CD4-positive, alpha-beta T cell (primary cell): ENCODE measurements at regions not wholly inside any gene's neighbourhood (a gene's known extent, or its start where the extent isn't known, plus 50 kb on each side); places are given as distances from the start of the nearest gene placed in this dataset.
A peak's percentile ranks its signal among the peaks of the same experiment; 100 is the strongest.
"Not testable (repeated sequence)": the region's sequence is repeated elsewhere in the genome, so short reads cannot be mapped to it uniquely, and the experiment has no call there.

Experiments used
- ATAC-seq: fragments of 200-7000 bp; cut with Tn5 transposase; one replicate; pipeline ENCODE4 v1.10.0; 2022; ENCODE audit warnings: mild to moderate bottlenecking; ENCODE audit not compliant: poor library complexity
- CTCF ChIA-PET: fragments of 350-600 bp; sonication (Branson Sonifier 250); formaldehyde crosslinking; loops from one replicate; lab custom pipeline; 2021; ENCODE audit warnings: antibody characterized with exemption, inconsistent platforms; lab: Charles Lee
- POLR2A ChIA-PET: fragments of 350-600 bp; sonication (Branson Sonifier 250); formaldehyde crosslinking; loops from one replicate; lab custom pipeline; 2021; ENCODE audit warnings: antibody characterized with exemption, inconsistent platforms; lab: Charles Lee
- DNase-seq, 14 experiments: peaks; one replicate each; pipeline ENCODE4 v3.0.0-alpha.2; 2013 to 2020; ENCODE audit warnings: mixed read lengths in 2 of 14
- H3K27ac ChIP-seq, 2 donors: one replicate each; pipeline versions ENCODE4 v1.5.1 to v1.7.0; 2013; ENCODE audit warnings: low read length in 2 of 2, low read depth in 1 of 2, mild to moderate bottlenecking in 1 of 2
- H3K27me3 ChIP-seq, 2 experiments: 1 replicate in 1 of 2; 2 replicates in 1 of 2; pipeline versions ENCODE4 v1.6.1 to v1.7.0; 2013; ENCODE audit warnings: low read length in 2 of 2, control low read depth in 1 of 2, mild to moderate bottlenecking in 1 of 2, moderate library complexity in 1 of 2; ENCODE audit not compliant: insufficient read depth in 2 of 2, control insufficient read depth in 1 of 2
- H3K36me3 ChIP-seq: one replicate; pipeline ENCODE4 v1.6.1; 2013; ENCODE audit warnings: low read length, control low read depth; ENCODE audit not compliant: insufficient read depth
- H3K4me1 ChIP-seq: one replicate; pipeline ENCODE4 v1.6.1; 2013; ENCODE audit warnings: low read length, control low read depth; ENCODE audit not compliant: insufficient read depth
- H3K4me3 ChIP-seq: one replicate; pipeline ENCODE4 v1.5.1; 2013; ENCODE audit warnings: mild to moderate bottlenecking, low read length, moderate library complexity
- H3K9me3 ChIP-seq, 2 experiments: 1 replicate in 1 of 2; 2 replicates in 1 of 2; pipeline versions ENCODE4 v1.6.1 to v1.7.0; 2013; ENCODE audit warnings: low read length in 2 of 2, mild to moderate bottlenecking in 2 of 2, control low read depth in 1 of 2, moderate library complexity in 1 of 2; ENCODE audit not compliant: control insufficient read depth in 1 of 2, insufficient read depth in 1 of 2
- H3K27ac Mint-ChIP-seq: one replicate; pipeline ENCODE4 v1.8.0; 2020; ENCODE audit warnings: mixed read lengths
- H3K27me3 Mint-ChIP-seq: one replicate; pipeline ENCODE4 v1.8.0; 2021; ENCODE audit warnings: mixed read lengths
- H3K36me3 Mint-ChIP-seq: one replicate; pipeline ENCODE4 v1.8.0; 2021; ENCODE audit warnings: low read depth, mixed read lengths
- H3K4me1 Mint-ChIP-seq: one replicate; pipeline ENCODE4 v1.8.0; 2021; ENCODE audit warnings: low read depth, mixed read lengths
- H3K4me3 Mint-ChIP-seq: one replicate; pipeline ENCODE4 v1.8.0; 2020; ENCODE audit warnings: mild to moderate bottlenecking, mixed read lengths
- H3K9me3 Mint-ChIP-seq: one replicate; pipeline ENCODE4 v1.8.0; 2020; ENCODE audit warnings: mixed read lengths
- intact Hi-C, 2 experiments: fragments of 100-400 bp; cut with DNase I in 1 of 2; cut with micrococcal nuclease in 1 of 2; formaldehyde crosslinking; loops; one replicate each; pipeline versions ENCODE4 v1.15.1 to v1.9.0; 2023 to 2025; cut with DNase I, micrococcal nuclease

DNA sequence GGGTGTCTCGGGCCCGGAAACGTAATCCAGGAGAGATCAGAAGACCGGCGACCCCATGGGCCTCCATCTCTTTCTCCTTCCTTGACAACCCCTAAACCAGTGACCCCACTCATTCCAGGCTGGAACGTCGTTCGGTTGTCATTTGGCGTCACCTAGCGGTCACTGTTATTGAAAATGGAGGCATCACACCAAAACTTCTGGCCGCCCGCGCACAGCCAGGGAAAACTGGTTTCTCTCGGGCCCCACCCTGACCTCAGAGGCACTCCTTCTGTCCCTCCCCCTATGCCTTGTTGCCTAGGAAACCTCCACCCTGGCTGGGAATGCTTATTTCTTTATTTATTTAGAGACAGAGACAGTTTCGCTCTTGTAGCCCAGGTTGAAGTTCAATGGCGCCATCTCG is 2327.3 kb upstream of the TPTE start:
- DNase-seq, H3K9me3 ChIP-seq, H3K27ac ChIP-seq, POLR2A ChIA-PET, H3K9me3 Mint-ChIP-seq, H3K4me3 ChIP-seq, H3K27me3 ChIP-seq, H3K4me3 Mint-ChIP-seq, H3K4me1 ChIP-seq, H3K27me3 Mint-ChIP-seq, H3K4me1 Mint-ChIP-seq, H3K27ac Mint-ChIP-seq, H3K36me3 Mint-ChIP-seq, intact Hi-C loops, H3K36me3 ChIP-seq, CTCF ChIA-PET: not testable (repeated sequence)
- ATAC-seq, result peak; percentile 49

DNA sequence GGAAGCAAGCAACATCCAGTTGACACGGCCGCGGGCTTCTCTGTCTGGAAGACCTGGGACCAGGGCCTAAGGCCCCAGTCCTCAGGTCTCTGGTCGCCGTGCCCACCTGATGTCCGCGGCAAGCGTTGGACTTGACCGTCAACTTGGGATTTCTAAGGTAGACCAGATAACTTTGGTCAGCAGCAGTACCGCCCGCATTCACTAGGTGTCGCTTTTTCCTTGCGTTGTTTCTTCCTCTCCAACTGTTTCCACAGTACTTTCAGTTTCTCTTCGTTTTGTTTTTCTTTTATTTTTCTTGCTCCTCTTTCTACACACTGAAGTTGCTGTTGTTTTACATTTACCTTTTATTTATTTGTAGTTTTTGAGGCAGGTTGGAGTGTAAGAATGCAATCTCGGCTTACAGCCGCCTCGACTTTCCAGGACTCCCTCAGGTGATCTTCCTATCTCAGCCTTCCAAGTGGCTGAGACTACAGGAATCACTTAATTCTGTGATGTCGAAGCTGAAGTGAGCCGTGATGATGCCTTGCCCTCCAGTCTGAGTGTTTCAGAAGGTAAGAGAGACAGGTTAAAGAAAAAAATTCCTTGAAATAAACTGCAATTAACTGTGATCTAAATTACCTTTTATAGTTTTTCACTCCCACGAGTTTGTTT is 2323.9 kb upstream of the TPTE start:
- H3K9me3 ChIP-seq, H3K36me3 Mint-ChIP-seq, H3K27me3 ChIP-seq, H3K4me3 Mint-ChIP-seq, H3K4me1 ChIP-seq, H3K27ac ChIP-seq, H3K9me3 Mint-ChIP-seq, H3K36me3 ChIP-seq, H3K4me3 ChIP-seq, H3K27ac Mint-ChIP-seq, DNase-seq, POLR2A ChIA-PET, H3K4me1 Mint-ChIP-seq, H3K27me3 Mint-ChIP-seq, intact Hi-C loops, CTCF ChIA-PET: not testable (repeated sequence)
- peak; percentile 73 for ATAC-seq

DNA sequence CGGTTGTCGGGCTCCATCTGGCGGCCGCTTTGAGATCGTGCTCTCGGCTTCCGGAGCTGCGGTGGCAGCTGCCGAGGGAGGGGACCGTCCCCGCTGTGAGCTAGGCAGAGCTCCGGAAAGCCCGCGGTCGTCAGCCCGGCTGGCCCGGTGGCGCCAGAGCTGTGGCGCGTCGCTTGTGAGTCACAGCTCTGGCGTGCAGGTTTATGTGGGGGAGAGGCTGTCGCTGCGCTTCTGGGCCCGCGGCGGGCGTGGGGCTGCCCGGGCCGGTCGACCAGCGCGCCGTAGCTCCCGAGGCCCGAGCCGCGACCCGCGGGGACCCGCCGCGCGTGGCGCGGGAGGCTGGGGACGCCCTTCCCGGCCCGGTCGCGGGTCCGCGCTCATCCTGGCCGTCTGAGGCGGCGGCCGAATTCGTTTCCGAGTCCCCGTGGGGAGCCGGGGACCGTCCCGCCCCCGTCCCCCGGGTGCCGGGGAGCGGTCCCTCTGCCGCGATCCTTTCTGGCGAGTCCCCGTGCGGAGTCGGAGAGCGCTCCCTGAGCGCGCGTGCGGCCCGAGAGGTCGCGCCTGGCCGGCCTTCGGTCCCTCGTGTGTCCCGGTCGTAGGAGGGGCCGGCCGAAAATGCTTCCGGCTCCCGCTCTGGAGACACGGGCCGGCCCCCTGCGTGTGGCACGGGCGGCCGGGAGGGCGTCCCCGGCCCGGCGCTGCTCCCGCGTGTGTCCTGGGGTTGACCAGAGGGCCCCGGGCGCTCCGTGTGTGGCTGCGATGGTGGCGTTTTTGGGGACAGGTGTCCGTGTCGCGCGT is 2316.1 kb upstream of the TPTE start:
- H3K4me3 ChIP-seq, intact Hi-C loops, H3K27me3 Mint-ChIP-seq, H3K36me3 ChIP-seq, DNase-seq, CTCF ChIA-PET, H3K36me3 Mint-ChIP-seq, ATAC-seq, H3K27me3 ChIP-seq, H3K4me1 ChIP-seq, H3K27ac ChIP-seq, H3K9me3 Mint-ChIP-seq, POLR2A ChIA-PET, H3K27ac Mint-ChIP-seq, H3K4me1 Mint-ChIP-seq, H3K9me3 ChIP-seq, H3K4me3 Mint-ChIP-seq: not testable (repeated sequence)

DNA sequence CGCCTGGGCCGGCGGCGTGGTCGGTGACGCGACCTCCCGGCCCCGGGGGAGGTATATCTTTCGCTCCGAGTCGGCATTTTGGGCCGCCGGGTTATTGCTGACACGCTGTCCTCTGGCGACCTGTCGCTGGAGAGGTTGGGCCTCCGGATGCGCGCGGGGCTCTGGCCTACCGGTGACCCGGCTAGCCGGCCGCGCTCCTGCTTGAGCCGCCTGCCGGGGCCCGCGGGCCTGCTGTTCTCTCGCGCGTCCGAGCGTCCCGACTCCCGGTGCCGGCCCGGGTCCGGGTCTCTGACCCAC is 2315.5 kb upstream of the TPTE start:
- intact Hi-C loops, H3K4me1 Mint-ChIP-seq, H3K36me3 Mint-ChIP-seq, H3K27me3 Mint-ChIP-seq, CTCF ChIA-PET, H3K4me3 Mint-ChIP-seq, ATAC-seq, H3K27ac Mint-ChIP-seq, H3K9me3 ChIP-seq, H3K4me3 ChIP-seq, H3K27ac ChIP-seq, H3K9me3 Mint-ChIP-seq, H3K4me1 ChIP-seq, H3K27me3 ChIP-seq, H3K36me3 ChIP-seq, POLR2A ChIA-PET, DNase-seq: not testable (repeated sequence)

DNA sequence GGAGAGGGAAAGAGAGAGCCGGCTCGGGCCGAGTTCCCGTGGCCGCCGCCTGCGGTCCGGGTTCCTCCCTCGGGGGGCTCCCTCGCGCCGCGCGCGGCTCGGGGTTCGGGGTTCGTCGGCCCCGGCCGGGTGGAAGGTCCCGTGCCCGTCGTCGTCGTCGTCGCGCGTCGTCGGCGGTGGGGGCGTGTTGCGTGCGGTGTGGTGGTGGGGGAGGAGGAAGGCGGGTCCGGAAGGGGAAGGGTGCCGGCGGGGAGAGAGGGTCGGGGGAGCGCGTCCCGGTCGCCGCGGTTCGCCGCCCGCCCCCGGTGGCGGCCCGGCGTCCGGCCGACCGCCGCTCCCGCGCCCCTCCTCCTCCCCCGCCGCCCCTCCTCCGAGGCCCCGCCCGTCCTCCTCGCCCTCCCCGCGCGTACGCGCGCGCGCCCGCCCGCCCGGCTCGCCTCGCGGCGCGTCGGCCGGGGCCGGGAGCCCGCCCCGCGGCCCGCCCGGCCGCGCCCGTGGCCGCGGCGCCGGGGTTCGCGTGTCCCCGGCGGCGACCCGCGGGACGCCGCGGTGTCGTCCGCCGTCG is 2308.3 kb upstream of the TPTE start:
- H3K27me3 ChIP-seq, H3K36me3 ChIP-seq, H3K27ac Mint-ChIP-seq, H3K4me3 Mint-ChIP-seq, H3K4me3 ChIP-seq, H3K4me1 Mint-ChIP-seq, CTCF ChIA-PET, H3K27me3 Mint-ChIP-seq, H3K36me3 Mint-ChIP-seq, intact Hi-C loops, H3K27ac ChIP-seq, ATAC-seq, H3K9me3 Mint-ChIP-seq, H3K9me3 ChIP-seq, H3K4me1 ChIP-seq, POLR2A ChIA-PET: not testable (repeated sequence)
- peak in 7 of 14 experiments; percentile 59 to 92 (median 81) for DNase-seq

DNA sequence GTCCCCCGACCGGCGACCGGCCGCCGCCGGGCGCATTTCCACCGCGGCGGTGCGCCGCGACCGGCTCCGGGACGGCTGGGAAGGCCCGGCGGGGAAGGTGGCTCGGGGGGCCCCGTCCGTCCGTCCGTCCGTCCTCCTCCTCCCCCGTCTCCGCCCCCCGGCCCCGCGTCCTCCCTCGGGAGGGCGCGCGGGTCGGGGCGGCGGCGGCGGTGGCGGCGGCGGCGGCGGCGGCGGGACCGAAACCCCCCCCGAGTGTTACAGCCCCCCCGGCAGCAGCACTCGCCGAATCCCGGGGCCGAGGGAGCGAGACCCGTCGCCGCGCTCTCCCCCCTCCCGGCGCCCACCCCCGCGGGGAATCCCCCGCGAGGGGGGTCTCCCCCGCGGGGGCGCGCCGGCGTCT is 2306.8 kb upstream of the TPTE start:
- ATAC-seq, H3K27ac Mint-ChIP-seq, H3K9me3 ChIP-seq, H3K4me1 ChIP-seq, H3K27me3 Mint-ChIP-seq, H3K9me3 Mint-ChIP-seq, CTCF ChIA-PET, H3K27me3 ChIP-seq, H3K4me1 Mint-ChIP-seq, H3K4me3 ChIP-seq, H3K4me3 Mint-ChIP-seq, DNase-seq, H3K27ac ChIP-seq, H3K36me3 ChIP-seq, intact Hi-C loops, POLR2A ChIA-PET, H3K36me3 Mint-ChIP-seq: not testable (repeated sequence)
